Right ventricle myocardium superior (tissue), 1 donor: ENCODE measurements at regions not wholly inside any gene's neighbourhood (a gene's known extent, or its start where the extent isn't known, plus 50 kb on each side); places are given as distances from the start of the nearest gene placed in this dataset.
"Not testable (repeated sequence)": the region's sequence is repeated elsewhere in the genome, so short reads cannot be mapped to it uniquely, and the experiment has no call there.

ENCODE experiments used
- ATAC-seq: fragments of 200-7000 bp; cut with Tn5 transposase; one replicate; pipeline ENCODE4 v1.9.1; 2020; ENCODE audit warnings: mild to moderate bottlenecking; ENCODE audit not compliant: poor library complexity
- DNase-seq: peaks from one replicate; pipeline ENCODE4 v3.0.0-alpha.2; 2020
- intact Hi-C: fragments of 100-400 bp; cut with DNase I; formaldehyde crosslinking; loops from one replicate; pipeline ENCODE4 v1.11.2; 2022
- donor health status: DM: no; HTN: yes; CAD: no; lungs with severe emphysema.

DNA sequence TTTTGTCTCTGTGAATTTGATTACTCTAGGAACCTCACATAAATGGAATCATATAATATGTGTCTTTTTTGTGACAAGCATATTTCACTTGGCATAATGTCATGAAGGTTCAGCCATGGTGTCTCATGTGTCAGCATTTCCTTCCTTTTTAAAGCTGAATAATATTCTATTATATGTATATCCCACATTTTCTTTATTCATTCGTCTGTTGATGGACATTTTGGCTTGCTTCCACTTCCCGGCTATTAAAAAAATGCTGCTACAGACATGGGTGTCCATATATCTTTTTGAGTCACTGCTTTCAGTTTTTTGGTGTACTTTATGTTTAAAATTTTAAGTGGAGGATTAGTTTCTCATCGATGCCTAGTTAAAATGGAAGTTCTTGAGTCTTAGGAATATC lies 59.8 kb upstream of the C5orf63 start:
- intact Hi-C loops = no loop called here
- DNase-seq (no peak), ATAC-seq (no peak)

DNA sequence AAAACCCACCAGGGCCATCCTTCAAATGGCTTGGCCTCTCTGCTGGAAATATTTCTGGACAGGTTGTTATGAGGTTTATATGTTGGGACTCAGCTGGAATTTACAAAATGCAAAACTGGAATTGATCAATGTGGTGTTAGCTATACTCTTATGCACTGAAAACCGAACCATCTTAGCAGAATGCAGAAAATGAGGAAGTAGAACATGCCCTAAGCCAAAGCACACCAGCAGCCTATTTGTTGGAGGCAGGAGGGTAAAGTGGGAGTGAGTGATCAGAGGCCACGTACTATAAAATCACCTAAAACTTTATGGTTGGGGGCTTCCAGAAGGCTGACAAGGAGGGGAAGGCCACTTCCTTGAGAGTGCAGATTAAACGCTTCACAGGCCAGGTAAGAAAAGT lies 63.6 kb upstream of the C5orf63 start:
- intact Hi-C loops = no loop called here
- DNase-seq = no peak
- ATAC-seq = no peak

DNA sequence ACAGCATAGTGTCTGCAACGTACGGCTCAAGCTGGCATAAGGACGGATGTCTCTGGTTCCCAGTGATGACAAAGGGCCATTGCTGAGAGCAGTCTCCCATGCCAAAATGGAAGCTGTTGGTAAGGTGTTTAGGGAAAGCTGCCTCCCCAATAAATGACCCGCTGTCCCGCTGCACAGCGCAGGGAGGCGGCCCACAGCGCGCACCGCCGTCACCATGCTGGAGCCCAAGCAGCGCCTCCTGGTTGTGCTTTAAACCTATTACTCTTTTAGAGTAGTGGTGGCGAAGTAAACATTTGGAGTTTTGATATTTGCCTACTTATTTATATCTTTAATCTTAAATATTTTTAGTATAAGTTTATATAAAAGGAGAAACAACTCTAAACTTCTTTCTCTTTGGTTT lies 70.4 kb upstream of the C5orf63 start:
- intact Hi-C loops = no loop called here
- ATAC-seq (no peak), DNase-seq (no peak)

DNA sequence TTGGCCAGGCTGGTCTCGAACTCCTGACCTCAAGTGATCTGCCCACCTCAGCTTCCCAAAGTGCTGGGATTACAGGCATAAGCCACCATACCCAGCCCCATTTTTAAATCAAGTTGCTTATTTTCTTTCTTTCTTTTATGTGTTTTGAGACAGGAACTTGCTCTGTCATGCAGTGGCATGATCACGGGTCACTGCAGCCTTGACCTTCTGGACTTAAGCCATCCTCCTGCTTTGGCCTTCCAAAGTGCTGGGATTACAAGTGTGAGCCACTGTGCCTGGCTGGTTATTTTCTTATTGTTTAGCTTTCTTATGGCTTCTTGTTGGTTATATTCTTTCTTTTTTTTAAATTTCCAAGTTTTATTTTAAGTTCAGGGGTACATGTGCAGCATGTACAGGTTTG lies 79.7 kb upstream of the C5orf63 start:
- no peak for DNase-seq
- intact Hi-C loops = no loop called here
- ATAC-seq = no peak

DNA sequence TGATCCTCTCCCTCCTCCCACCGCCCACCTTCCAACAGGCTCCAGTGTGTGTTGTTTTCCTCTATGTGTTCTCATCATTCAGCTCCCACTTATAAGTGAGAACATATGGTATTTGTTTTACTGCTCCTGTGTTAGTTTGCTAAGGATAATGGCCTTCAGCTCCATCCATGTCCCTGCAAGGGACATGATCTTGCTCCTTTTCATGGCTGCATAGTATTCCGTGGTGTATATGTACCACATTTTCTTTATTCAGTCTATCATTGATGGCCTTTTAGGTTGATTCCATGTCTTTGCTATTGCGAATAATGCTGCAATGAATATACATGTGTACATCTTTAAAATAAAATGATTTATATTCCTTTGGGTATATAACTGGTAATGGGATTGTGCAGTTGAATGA lies 80.2 kb upstream of the C5orf63 start:
- no peak for ATAC-seq

DNA sequence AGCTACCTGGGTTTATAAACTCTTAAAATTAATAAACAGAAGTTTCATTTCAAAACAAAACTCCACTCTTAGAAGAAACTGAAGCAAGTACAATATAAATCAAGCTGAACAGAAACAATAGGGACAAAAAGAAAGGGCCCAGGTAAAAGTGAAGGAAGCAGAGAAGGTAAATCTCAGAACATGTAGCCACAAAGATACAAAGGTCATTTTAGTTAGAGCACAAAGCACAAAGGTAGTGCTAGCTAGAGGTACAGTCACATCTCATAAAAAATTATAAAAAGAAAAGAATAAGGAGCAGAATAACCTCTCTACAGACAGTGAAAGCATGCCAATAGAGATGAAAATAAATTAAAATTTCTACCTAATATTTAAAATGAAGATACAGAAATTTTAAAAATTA lies 90.4 kb upstream of the C5orf63 start:
- DNase-seq (no peak), ATAC-seq (no peak)
- intact Hi-C loops = no loop called here

More for the DNA sequence above, 80.2 kb upstream of the C5orf63 start:
- intact Hi-C loops = no loop called here
- no peak for DNase-seq

DNA sequence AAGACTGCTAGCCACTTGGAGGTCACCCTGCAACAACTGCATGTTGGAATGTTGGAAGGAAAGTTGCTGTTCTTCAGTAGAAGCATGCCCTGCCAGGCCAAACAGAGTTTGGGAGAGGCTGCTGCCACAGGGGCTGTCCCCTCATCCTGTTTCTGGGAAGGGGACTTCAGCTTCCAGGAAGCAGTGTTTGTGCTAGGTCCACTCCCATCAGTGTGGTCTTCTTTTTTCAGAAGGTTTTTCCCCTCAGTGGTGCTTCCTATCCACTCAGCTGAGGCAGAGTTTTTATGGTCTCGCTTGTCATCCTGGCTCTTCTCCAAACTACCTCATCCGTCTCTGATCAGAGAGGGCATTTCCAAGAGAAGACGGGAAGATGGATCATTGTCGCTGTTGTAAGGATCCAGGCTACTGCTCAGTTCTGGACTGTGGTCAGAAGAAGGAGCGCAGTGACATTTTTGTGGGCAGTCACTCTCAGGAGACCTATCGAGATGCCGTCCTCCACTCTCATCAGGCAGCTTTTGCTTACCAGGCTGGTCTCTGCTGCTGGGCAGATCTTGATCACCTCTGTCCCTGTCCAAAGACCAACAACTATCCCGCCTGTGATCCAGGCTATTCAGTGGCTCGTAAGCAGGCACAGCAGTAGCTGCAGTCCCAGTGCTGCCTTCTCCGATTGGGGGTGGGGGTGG lies 97.8 kb upstream of the C5orf63 start:
- DNase-seq (no peak), ATAC-seq (no peak)
- intact Hi-C loops = no loop called here

DNA sequence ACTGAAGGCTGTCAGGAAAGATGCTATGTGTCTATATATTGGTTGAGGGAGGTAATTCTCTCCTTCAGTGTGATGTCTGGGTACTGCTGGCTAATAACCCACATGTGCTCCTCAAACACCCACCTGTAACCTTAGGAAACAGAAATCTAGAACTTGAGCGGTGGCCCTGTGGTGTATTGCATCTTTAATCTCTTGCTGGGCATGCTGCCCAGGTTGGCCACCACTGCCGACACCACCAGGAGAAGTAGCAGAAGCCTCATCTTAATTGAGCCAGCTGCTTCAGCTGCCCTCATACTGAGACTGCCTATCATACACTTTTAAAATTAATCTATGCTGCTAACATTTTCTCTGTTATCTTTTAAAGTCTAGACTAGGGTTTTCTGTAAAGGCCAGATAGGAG lies 103.5 kb upstream of the C5orf63 start:
- ATAC-seq (no peak), DNase-seq (no peak)
- intact Hi-C loops = no loop called here

DNA sequence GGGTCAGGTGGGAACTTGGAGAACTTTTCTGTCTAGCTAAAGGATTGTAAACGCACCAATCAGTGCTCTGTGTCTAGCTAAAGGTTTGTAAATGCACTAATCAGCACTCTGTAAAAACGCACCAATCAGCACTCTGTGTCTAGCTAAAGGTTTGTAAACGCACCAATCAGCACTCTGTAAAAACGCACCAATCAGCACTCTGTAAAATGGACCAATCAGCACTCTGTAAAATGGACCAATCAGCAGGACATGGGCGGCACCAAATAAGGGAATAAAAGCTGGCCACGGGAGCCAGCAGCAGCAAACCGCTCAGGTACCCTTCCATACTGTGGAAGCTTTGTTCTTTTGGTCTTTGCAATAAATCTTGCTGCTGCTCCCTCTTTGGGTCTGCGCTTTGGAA lies 108.0 kb upstream of the MEGF10 start:
- DNase-seq, intact Hi-C loops, ATAC-seq: not testable (repeated sequence)

DNA sequence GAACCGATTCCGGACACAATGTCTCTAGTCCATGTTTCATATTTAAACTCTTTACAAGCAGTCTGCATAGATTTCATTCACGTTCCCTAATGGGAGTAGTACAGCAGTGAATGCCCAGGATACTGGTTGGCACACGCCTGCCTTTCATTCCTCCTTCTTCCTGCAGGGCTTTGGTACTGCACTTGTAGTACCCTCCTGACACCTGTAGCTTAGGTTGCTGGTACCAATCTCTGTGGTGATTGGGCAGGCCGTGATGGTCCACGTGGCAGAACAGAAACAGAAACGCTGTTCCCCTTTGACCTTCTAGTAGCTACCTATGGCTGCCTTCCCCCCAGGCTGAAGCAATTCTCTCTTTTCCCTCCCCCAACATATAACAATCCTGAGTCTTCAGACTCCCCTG lies 107.3 kb upstream of the MEGF10 start:
- ATAC-seq = no peak
- no peak for DNase-seq
- intact Hi-C loops = no loop called here

DNA sequence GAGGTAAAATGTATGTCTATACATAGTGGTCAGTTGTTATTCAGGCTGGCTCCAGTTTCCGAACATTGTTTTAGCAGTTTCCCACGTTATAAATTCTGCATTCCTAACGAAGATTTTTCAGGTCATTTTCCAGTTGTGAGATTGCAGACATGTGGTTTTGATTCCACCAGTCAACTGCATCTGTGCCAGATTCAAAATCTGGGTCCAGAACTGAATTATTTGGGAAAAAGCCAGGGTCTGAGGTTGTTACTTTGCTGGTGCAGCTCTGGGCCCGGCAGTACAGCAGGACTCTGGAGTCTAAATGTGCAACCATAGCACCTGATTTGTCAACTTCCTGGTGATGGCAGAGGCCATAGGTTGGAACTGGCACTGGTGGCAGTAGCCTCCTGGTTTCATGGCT lies 105.7 kb upstream of the MEGF10 start:
- DNase-seq = no peak
- no peak for ATAC-seq
- intact Hi-C loops = no loop called here

DNA sequence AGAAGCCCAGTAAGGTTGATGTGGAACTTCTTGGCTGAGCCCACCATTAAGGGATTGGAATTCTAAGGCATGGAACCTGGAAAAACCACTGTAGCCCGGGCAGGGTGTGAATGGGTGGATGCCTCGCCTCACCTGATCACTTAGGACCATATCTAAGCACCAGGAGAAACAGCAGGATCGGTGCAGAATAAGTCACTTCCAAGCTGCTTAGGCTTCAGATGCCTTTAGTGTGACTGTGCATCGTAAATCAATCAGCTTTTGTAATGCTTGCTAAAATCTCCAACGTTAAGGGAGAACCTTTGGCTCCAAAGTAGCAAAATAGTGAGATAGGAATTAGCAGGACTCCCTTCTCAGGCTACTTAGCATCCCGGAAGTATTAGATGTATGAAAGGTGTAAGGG lies 103.9 kb upstream of the MEGF10 start:
- ATAC-seq (no peak), DNase-seq (no peak)
- intact Hi-C loops = no loop called here

DNA sequence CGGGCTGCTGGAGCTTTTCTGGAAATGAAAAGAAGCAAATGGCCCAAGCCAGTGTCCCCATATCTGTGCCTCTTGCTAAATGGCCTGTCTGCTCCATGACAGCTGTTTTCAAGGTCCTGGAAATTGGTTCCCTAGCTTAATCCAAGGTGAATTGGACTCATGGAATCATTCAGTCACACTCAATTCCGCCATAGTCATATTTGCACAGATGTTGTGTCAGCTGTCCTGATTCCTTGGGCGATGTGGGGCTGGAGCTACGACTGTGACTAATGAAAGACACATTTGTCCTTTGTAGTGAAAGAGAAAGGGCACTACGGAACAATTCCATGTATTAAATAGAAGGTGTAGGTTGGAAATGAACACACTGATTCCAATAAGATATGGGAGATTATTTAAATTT lies 102.9 kb upstream of the MEGF10 start:
- no peak for DNase-seq
- no peak for ATAC-seq
- intact Hi-C loops = no loop called here

DNA sequence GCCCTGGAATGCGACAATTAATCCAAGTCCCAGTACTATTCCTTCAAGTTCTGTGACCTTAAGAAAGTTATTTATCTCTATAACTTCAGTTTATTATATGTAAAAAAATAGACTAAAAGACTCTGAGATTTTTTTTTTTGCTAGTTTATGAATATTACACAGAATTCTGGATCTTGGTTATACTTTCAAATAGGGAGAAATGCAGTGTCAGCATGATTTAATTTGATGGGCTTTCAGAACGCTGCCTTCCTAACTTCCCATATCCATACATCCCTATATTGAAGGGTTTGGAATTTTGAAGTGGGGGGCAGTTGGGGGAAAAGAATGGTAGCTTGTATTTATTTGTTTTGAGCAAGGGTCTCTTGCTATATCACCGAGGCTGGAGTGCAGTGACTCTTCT lies 98.4 kb upstream of the MEGF10 start:
- ATAC-seq = no peak
- intact Hi-C loops = no loop called here

DNA sequence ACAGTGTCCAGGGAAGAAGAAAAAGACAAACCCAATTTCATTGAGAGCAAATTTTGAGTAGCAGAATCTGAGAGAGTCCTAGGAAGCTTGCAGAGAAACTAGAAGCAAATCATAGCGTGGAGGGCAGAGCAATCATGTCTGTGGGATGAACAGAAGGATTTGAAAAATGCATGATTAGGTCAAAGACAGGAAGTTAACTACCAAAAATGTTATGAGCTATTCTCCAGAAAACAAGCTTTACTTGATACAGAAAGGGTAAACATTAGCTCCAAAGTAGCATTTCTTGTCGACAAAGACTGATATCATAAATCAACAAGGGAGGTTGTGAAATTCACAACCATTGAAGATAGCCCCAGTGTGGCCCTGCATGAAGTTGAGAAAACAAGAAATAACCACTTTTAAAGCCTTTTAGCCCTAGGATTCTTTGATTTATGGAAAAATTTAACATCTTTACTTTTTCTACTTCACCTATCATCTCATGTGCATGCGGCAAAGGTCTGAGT lies 97.7 kb upstream of the MEGF10 start:
- ATAC-seq = no peak
- DNase-seq = no peak
- intact Hi-C loops = no loop called here

More for the DNA sequence above, 98.4 kb upstream of the MEGF10 start:
- DNase-seq = no peak

DNA sequence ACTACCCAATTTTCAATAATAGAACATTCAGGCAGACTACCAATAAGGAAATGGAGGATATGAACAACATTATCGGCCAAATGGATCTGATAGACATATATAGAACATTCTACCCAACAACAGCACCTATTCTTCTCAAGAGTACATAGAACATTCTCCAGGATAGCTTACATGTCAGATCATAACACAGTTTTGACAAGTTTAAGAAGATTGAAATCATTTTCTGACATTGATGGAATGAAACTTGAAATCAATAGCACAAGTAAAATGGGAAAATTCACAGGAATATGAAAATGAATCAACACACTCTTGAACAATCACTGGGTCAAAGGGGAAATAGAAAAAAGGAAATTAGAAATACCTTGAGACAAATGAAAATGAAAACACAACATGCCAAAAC lies 94.6 kb upstream of the MEGF10 start:
- intact Hi-C loops = no loop called here

DNA sequence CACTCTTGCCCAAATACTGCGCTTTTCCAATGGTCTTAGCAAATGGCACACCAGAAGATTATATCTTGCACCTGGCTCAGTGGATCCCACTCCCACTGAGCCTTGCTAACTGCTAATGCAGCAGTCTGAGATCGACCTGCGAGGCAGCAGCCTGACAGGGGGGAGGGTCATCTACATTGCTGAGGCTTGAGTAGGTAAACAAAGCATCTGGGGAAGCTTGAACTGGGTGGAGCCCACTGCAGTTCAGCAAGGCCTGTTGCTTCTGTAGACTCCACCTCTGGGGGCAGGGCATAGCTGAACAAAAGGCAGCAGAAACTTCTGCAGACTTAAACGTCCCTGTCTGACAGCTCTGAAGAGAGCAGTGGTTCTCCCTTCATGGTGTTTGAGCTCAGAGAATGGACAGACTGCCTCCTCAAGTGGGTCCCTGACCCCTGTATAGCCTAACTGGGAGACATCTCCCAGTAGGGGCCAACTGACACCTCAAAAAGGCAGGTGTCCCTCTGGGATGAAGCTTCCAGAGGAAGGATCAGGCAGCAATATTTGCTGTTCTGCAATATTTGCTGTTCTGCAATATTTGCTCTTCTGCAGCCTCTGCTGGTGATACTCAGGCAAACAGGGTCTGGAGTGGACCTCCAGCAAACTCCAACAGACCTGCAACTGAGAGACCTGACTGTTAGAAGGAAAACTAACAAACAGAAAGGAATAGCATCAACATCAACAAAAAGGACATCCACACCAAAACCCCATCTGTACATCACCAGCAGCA lies 93.0 kb upstream of the MEGF10 start:
- intact Hi-C loops, DNase-seq, ATAC-seq: not testable (repeated sequence)

More for the DNA sequence above, 94.6 kb upstream of the MEGF10 start:
- ATAC-seq (no peak), DNase-seq (no peak)

DNA sequence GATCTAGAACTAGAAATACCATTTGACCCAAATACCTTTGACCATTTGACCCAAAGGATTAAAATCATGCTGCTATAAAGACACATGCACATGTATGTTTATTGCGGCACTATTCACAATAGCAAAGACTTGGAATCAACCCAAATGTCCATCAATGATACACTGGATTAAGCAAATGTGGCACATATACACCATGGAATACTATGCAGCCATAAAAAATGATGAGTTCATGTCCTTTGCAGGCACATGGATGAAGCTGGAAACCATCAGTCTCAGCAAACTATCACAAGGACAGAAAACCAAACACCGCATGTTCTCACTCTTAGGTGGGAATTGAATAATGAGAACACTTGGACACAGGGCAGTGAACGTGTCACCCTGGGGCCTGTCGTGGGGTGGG lies 87.9 kb upstream of the MEGF10 start:
- ATAC-seq, DNase-seq, intact Hi-C loops: not testable (repeated sequence)

DNA sequence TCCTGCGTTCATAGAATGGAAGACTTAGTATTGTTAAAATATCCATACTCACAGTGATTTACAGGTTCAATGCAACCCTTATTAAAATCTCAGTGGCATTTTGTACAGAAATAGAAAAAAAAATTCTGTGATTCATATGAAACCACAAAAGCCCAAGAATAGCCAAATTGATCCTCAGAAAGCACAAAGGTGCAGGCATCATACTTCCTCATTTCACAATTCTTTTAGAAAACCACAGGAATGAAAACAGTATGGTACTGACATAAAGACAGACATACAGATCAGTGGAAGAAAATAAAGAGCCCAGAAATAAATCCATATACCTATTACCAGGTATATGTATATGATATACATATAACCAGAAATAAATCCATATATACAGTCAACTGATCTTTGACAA lies 86.8 kb upstream of the MEGF10 start:
- DNase-seq = no peak
- ATAC-seq = no peak
- intact Hi-C loops = no loop called here

DNA sequence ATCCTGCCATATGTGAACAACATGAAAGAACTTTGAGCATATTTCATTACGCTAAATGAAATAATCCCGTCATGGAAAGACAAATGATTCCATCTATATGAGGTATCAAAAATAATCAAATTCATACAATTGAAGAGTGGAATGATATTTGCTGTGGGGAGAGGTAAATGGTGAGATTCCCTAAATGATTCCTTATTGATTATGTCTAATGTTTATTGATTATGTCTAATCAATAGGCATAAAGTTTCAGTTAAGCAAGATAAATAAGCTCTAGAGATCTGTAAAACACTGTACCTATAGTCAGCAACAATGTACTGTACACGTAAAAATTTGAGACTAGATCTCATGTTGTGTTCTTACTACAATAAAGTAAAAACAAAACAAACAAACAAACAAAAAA lies 85.4 kb upstream of the MEGF10 start:
- ATAC-seq (no peak), DNase-seq (no peak)
- intact Hi-C loops = no loop called here
